GM18858 (cell line): ENCODE measurements at regions not wholly inside any gene's neighbourhood (a gene's known extent, or its start where the extent isn't known, plus 50 kb on each side); places are given as distances from the start of the nearest gene placed in this dataset.
"Not testable (repeated sequence)": the region's sequence is repeated elsewhere in the genome, so short reads cannot be mapped to it uniquely, and the experiment has no call there.

Source experiments
- ATAC-seq: cut with Tn5 transposase; IDR thresholded peaks from one replicate; pipeline ENCODE4 v1.9.1; 2021; ENCODE audit not compliant: unreplicated experiment

- no peak for ATAC-seq
Observed at GRCh38 chr6:120392941-120393340, 941.3 kb downstream of the TBC1D32 start.

DNA sequence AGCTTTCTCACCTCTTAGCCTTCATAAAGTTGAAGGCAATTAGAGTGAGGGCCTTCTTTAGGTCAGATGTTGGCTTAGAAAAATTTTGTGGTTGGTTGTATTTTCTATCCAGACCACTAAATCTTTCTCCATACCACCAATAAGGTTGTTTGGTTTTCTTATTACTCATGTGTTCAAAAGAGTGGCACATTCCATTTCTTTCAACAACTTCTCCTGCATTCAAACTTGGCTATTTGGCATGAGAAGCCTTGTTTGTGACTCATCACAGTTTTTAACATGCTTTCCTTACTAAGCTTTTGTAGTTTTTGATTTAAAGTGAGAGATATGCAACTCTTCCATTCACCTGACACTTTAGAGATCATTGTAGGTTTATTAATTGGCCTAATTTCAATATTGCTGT, 949.6 kb downstream of the TBC1D32 start:
- no peak for ATAC-seq

- no peak for ATAC-seq
Observed at GRCh38 chr6:120383681-120384080, 950.6 kb downstream of the TBC1D32 start.

DNA sequence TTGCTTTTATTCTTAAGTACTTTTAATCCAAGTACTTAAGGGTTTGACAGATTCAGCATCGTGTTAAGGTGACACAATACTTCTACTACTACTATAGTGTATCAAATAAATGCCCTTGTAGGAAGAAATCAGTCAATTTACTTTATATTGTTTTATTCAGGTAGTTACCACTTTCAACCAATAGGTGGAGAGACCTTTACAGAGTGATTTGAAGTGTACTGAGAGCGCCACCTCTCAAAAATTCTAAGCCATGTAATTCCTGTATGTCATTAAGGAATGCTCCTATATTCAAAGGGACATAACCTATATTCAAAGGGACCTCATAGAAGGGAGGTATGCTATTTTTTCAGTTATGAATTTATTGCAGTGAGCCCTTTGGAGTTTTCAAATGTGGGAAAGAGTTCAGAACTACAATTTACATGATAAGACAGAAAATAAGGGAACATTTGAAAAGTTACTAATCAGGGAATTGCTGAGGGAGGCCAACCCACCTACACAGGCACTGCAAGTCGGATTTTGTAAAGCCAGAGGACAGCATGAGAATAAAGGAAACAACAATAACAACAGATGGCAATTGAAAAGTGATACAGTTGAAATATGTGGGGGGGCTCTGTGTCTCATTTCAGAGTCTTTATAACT, 955.6 kb downstream of the TBC1D32 start:
- peak; percentile 89 for ATAC-seq

DNA sequence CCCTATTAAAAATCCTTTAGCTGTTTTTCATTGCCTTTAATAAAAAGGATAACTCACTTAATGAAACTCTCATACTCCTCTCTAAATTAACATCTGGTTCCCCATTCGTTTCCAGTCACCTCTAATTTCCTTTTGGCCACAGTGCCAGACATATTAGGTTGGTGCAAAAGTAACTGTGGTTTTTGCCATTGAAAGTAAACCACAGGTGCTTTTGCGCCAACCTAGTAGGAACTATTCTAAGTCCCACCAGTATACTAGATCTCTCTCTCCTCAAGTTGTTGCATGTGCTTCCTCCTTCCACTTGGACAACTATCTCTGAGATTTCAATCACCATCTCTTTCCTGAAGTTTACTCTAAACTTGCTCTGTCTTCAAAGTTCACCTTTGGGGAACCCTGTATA, 961.1 kb downstream of the TBC1D32 start:
- ATAC-seq: no peak

DNA sequence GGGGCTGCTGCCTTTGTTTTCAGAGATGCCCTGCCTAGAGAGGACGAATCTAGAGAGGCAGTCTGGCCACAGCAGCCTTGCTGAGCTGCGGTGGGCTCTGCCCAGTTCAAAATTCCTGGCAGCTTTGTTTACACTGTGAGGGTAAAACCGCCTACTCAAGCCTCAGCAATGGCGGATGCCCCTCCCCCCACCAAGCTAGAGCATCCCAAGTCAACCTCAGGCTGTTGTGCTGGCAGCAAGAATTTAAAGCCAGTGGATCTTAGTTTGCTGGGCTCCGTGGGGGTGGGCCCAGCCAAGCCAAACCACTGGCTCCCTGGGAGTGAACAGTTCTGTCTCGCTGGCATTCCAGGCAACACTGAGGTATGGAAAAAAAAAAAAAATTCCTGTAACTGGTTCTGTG, 970.9 kb downstream of the TBC1D32 start:
- ATAC-seq: no peak

GRCh38 chr6:120358535-120358934, 975.7 kb downstream of the TBC1D32 start:
- not testable (repeated sequence) for ATAC-seq

- no peak for ATAC-seq
Observed at GRCh38 chr6:120357447-120357846, 976.8 kb downstream of the TBC1D32 start.

GRCh38 chr6:120355822-120356221, 978.5 kb downstream of the TBC1D32 start:
- ATAC-seq: no peak

- ATAC-seq: no peak
Observed at GRCh38 chr6:120354452-120355098, 979.7 kb downstream of the TBC1D32 start.

- no peak for ATAC-seq
Observed at GRCh38 chr6:120352491-120352890, 981.8 kb downstream of the TBC1D32 start.

DNA sequence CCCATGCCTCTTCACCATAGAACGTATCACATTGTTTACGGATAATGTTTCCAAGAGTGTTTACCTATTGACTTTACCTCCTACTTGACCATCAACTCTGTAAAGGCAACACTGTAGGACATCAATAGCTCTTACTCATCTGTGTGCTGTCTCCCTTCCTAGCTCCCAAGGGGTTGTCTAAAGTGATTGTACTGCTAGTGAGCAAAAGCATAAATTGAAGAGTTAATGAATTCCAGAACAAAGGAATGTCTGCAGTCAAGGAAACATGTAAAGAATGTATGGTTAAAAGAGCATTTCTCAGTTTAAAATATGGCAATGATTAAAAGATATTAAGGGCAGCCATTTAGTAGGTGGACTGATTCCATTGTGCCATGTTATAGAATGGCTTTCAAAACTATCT, 985.4 kb downstream of the TBC1D32 start:
- ATAC-seq: no peak

DNA sequence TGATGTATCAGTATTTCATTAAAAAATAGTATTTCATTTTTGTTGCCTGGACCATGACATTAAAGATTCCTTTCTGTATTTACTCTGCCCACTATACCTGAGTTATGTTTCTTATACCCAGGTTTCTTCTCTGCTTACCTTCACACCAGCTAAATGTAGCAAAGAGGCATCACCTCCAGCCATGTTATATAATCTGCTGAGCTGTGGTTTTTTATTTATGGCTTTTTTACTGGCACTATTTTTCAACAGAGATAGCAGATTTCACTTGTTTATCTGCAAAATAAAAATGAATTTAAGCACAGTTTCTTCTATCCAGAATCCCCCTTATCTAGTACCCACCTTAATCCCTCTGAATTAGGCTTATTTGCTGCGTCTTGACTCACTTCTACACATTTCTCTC, 979.0 kb upstream of the MAN1A1 start:
- ATAC-seq: no peak

DNA sequence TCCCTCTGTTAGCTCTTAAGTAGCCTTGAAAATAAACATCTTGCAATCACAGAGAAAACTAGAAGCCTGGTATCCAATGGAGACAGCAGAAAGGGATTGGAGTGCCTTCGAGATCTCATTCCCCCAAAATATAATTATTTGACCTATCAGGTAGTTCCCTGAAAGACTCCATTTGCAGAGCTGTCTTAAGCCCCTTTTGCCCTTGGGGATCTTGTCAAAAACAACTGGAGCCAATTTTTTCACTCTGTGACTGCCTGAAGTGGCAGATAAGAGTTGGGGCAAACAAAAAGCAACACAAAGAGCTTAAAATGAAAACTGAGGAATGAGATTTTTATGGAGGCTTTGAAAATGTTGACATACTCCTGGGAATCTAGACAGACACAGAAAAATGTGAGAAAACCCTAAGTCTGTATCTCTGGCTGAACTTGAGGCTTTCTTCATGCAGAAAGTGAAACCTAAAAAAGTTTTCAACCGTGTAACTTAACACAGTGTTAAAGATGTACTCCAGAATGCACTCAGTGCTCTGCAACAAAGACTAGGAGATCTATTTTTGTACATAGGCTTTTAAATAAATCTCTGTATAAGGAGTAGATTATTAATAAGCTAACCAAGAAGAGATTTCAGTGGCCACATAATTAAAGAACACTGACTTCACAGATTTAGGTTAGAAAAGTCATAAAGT, 971.1 kb upstream of the MAN1A1 start:
- ATAC-seq: no peak

GRCh38 chr6:120304223-120304622, 954.7 kb upstream of the MAN1A1 start:
- no peak for ATAC-seq

DNA sequence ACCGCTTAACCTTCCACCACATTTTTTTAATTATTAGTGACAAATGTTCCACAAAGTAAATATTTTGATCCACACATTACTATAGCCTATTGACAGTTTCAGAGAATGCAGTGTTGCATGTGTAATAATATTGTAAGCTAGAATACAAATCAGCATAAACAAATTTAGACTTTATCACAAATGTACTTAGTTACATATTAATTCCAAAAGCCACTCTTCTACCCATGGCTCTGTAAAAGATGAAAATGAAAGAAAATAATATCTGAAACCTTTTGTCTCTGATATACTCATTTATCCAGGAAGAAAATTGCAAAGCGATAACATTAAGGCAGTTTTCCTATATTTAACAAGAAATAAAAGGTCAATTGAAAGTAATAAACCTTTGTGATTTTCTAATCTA, 954.0 kb upstream of the MAN1A1 start:
- no peak for ATAC-seq

DNA sequence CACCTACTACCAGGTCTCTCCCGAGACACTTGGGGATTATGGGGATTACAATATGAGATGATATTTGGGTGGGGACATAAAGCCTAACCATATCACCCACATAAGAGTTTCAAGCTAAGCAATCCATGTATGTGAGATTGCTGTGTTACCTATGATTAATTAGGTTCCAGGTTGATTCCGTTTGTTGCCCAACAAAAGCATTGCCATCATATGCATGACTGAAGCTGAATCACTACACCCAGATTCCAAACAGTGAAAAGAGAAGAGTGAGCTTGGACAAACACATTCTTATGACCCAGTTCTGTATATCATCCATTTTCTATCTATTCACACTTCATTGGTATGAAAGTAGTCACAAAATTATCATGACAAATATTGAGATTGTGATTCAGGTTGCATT, 952.5 kb upstream of the MAN1A1 start:
- no peak for ATAC-seq

DNA sequence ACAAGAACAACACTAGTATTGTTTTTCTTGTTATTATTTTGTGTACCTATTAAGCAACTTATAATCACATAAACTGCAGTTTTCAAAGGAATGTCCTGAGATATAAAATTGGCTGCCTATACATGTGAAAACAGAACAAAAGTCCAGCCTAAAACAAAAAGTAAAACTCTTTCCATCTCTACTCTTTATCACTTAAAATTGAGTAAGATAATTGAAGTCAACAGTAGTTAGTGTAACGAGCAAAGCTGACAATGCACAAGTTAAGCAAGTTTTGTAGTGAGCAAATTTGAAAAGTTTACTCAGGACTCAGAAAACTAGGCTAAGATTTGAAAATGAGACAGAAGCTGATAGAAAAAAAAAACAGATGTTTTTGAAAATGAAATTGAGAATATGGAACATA, 941.4 kb upstream of the MAN1A1 start:
- no peak for ATAC-seq

DNA sequence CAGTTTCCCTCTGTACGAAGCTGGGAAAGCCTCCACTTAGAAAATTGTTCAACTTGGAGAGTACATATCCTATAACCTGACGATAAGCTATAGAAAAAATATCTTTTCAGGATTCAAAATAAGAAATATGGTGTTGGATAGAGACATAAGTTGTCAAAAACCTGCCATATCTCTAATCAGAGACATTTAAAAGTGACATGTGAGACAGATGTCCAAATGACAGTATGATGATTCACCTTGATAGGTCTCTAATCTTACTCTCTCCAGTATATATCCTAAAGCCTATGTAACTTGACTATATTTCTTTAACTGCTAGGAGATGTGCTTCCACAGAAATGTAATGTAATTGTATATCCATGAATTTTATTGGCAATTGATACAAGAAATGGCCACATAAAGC, 932.4 kb upstream of the MAN1A1 start:
- ATAC-seq: no peak

DNA sequence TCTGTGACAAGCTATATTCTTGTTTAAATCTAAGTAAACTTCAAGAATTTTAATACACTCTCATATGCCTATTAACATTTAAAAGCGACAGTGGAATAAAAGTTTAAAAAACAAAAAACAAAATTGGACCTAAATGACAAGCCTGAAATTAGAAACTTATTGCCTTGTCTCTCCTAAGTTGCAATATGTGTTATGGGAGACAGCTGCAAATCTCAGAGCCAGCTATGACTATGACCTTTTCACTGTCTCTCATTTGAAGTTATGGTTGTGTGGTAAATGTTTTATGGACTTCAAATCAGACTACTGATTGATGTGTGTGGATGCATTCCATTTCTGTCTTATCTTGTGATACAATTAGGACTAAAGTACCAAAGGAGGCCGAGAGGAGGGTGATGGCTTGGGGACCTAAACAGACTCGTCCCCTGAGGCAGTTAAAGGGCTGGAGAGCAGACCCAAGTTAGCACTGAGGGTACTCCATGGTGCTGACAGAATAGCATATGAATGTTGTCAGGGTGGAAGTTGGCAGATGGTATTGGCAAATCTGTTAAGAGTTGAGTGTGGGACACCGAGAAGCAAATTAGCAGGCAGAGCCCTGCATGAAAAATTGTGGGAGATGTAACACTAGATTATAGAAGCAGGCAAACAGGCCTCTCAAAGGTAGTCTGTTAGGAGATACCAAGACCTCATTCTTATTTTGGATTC, 930.1 kb upstream of the MAN1A1 start:
- ATAC-seq: no peak

DNA sequence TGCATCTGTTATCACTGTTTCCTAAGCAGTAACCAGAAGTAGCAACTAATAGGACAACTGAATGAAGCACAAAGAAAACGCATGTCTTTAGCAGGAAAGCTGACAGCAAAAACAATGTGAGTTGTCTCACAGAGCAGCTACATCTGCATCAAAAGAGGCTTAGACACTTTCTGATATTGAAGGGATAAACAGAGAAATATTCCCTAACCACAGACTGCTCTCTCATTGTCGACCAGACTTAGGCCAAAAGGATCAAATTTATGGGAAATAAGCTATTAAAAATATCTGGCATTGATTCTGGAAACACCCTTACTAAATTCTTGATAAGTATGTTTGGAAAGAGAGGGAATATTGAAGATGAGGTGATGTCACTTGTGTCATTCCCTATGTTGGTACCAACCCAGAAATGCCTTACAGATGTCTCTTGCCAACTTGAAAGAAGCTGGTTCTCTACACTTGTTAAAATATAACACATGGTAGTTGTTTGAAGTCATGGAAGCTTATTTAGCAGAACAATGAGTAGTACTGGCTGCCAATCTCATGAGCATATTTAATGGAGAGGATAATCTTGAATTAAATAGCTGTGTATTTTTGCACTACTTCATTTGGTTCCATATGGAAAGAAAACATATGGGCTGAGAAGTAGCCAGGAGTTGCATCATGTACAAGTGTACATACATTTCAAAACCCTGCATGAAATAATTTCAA, 929.3 kb upstream of the MAN1A1 start:
- no peak for ATAC-seq
